ENCODE measurements at regions not wholly inside any gene's neighbourhood (a gene's known extent, or its start where the extent isn't known, plus 50 kb on each side); places are given as distances from the start of the nearest gene placed in this dataset.

DNA sequence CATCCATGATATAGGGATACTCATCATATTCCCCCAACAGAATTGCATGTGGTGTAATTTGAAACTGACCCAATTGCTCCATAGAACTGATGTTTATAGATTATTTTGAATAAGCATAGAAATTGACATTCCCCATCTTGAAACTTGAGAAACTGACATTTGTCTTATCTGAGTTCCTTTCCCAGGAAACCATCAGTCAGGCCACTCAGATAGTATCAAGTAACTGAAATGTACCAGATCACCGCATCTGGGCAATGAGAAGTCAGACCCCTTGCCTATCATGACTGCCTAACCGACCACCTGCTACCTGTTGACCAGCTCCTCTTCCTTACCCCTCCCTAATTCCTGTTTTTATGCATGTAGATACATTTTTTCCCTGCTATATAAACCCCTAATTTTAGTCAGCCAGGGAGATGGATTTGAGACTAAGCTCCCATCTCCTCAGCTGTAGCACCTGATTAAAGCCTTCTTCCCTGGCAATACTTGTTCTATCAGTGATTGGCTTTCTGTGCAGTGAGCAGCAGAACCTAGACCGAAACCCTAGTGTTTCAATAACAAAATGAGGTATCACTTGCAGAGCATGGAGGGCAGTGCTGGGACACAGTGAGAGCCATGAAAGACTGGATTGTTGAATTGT, 274.5 kb downstream of the LPIN1 start:
- TF ChIP-seq, protein P1, sequence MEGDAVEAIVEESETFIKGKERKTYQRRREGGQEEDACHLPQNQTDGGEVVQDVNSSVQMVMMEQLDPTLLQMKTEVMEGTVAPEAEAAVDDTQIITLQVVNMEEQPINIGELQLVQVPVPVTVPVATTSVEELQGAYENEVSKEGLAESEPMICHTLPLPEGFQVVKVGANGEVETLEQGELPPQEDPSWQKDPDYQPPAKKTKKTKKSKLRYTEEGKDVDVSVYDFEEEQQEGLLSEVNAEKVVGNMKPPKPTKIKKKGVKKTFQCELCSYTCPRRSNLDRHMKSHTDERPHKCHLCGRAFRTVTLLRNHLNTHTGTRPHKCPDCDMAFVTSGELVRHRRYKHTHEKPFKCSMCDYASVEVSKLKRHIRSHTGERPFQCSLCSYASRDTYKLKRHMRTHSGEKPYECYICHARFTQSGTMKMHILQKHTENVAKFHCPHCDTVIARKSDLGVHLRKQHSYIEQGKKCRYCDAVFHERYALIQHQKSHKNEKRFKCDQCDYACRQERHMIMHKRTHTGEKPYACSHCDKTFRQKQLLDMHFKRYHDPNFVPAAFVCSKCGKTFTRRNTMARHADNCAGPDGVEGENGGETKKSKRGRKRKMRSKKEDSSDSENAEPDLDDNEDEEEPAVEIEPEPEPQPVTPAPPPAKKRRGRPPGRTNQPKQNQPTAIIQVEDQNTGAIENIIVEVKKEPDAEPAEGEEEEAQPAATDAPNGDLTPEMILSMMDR (IDR thresholded peaks at IDR 0.05) = no peak
- no peak for TF ChIP-seq POLR2A (IDR thresholded peaks at IDR 0.05)
